IPS DF 19.7 (cell line): ENCODE measurements at regions not wholly inside any gene's neighbourhood (a gene's known extent, or its start where the extent isn't known, plus 50 kb on each side); places are given as distances from the start of the nearest gene placed in this dataset.
"Not testable (repeated sequence)": the region's sequence is repeated elsewhere in the genome, so short reads cannot be mapped to it uniquely, and the experiment has no call there.

Experiments used
- DNase-seq: peaks from one replicate; pipeline ENCODE4 v3.0.0-alpha.2; 2013; ENCODE audit warnings: low read depth, low spot score

DNA sequence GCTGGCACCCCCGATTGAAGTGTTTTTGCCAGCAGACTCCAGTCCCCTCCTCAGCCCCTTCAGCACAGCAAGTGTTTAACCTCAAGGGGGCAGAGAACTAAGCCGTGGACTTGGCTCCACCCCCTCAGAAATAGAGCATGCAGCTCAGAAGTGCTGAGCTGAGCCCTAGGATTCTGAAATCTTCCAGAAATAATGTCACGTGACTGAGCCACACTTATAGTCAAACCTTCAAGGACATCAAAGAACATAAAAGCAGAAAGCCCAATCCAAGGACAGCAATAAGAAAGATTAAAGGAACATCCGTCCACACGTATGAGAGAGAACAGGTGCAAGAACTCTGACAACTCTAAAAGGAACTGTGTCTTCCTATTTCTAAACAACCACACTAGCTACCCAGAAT is 317.7 kb upstream of the LRFN5 start:
- DNase-seq = no peak

DNA sequence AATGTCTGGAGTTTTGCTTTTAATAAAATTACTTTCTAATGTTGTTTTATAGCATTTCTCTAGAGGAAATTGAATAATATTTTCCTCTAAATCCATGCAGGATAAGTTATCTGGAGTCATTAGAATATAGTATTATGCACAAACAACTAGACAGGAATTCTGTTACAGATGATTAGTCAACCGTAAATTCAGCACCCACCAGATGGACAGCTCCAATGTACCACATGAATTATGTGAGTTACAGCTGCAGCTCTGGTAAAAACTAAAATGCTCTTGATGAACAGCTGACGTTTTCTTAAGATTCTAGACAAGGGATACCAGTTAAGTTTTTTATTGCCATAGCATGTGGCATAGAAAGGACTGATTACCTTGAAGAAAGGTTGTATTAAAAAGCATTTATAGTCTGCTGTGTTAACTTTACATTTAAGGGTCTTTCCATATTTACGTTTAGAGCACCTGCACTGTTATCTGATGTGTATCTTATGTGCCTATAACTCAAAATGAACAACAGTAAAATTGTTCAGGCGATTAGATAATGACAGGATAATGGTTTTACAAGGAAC is 321.4 kb upstream of the LRFN5 start:
- DNase-seq = no peak

GRCh38 chr14:41280745-41281144 is 325.9 kb upstream of the LRFN5 start:
- no peak for DNase-seq

DNA sequence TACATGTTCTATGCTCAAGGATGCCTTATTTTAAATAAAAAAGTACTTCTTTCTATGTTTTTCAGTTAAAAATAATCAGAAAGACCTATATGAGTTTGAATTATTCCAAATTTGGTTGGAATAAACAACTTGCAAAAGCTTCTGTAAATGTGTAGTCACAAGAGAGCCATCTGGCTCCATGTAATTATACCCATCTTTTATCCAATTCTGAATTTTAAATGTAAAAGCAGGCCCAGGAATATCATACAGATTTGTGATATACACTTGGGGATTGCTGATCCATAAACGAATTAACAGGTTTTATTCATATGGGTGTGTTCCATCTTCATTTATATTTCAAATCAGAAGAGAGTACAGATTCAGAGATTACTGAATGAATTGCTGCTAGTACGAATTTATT is 329.2 kb upstream of the LRFN5 start:
- no peak for DNase-seq

DNA sequence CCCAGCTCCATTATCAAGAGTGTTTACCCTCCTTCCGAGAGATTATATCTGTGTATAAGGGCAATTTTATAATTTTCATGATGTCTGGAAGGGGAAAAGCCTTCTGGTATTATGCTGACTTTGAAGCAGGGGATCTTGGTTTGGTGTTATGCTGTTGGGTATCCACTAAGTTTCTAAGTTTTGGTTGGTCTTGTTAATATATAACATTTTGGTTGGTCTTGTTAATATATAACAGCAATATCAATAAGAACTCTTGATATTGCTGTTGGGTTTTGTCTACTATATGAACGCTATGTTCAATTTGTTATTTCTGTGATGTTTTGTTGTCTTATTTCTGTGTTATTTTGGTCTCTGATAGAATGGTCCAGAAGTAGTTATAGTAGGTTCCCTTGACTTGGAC is 349.2 kb upstream of the LRFN5 start:
- no peak for DNase-seq

DNA sequence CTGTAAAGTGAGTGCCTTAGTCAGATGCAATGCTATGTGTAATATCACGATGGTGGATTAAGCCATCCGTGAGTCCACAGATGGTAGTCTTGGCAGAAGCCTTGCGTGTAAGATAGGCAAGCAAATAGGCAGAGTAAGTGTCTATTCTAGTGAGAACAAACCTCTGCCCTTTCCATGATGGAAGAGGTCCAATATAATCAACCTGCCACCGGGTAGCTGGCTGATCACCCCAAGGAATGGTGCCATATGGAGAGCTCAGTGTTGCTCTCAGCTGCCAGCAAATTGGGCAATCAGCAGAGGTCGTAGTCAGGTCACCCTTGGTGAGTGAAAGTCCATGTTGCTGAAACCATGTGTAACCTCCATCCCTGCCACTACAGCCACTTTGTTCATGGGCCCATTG is 371.2 kb upstream of the LRFN5 start:
- DNase-seq = no peak

GRCh38 chr14:41230683-41231082 is 376.0 kb upstream of the LRFN5 start:
- DNase-seq = no peak

DNA sequence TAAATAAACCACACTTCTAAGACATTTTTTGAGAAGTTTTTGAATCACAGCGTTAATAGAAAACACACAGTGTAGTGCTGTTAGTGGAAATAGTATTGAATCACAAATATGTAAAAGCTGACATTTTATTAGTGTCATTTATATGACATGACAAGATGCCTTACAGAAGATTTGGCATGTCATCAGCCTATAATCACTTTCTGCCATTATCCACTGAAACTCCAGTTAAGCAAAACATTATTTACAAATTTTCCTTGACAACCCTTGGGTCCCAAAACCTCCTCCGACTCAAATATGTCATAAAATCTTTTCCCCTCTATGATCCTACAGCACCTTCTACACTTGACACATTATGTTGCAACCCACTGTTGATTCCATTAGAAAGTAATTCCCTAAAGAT is 376.9 kb upstream of the LRFN5 start:
- no peak for DNase-seq

- no peak for DNase-seq
Observed at GRCh38 chr14:41225433-41225832, 381.2 kb upstream of the LRFN5 start.

DNA sequence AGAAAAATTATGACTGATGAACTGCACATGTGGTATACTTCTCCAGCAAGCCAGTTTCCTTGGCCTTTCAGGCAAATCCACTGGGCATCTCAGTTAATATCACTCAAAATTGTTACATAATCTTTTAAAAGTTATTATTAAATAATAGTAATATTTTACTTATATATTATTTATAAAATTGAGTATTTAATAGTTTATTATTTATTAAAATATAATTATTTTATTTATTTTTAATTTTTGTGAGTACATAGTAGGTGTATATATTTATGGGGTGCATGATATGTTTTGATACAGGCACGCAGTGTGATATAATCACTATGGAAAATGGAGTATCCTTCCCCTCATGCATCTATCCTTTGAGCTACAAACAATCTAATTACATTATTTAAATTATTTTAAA is 384.1 kb upstream of the LRFN5 start:
- no peak for DNase-seq

DNA sequence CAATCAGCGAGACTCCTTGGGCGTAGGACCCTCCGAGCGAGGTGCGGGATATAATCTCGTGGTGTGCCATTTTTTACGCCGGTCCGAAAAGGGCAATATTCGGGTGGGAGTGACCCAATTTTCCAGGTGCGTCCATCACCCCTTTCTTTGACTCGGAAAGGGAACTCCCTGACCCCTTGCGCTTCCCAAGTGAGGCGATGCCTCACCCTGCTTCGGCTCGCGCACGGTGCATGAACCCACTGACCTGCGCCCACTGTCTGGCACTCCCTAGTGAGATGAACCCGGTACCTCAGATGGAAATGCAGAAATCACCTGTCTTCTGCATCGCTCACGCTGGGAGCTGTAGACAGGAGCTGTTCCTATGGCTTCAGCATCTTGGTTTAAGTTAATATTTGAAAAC is 391.7 kb upstream of the LRFN5 start:
- DNase-seq = not testable (repeated sequence)

- DNase-seq = no peak
Observed at GRCh38 chr14:41201696-41202095, 405.0 kb upstream of the LRFN5 start.

- no peak for DNase-seq
Observed at GRCh38 chr14:41187868-41188267, 418.8 kb upstream of the LRFN5 start.

DNA sequence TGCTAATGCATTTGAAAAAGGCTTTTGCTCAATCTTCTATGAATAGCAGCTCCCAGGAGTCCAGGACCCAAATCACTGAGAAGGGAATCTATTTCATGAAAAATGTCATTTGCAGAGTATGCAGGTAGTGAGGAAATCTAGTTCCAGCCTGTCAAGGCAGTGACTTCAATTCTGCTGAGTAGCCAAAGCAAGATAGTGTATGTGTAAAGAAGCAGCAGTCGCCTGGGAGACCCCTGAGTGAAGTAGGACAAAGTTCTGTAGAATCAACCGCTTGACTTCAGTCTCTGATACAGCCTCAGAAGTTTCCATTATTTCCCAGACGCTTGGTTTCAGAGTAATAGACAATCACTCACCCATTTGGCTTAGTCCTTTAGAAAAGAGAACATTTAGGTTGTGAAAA is 435.6 kb upstream of the LRFN5 start:
- no peak for DNase-seq

DNA sequence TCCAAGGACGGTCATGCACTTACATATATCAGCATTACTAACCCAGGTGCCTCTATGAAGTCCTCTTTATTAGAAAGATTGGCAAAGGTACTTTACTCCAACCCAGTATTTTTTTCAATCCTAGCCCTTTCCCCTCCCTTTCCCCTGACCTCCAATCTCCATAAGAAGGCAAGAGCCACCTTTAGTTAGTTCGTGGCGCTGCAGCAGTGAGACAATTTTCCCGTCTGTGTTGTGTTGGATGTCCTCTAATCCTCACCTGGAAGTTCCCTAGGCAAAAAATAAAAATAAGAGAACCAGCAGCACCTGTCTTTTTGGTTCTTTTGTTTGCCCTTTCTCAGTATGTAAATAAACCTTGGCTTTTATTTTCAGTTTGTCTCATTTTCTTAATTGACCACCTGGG is 439.6 kb upstream of the LRFN5 start:
- DNase-seq = peak; percentile 3

- DNase-seq = no peak
Observed at GRCh38 chr14:41154143-41154807, 452.4 kb upstream of the LRFN5 start.

GRCh38 chr14:41146391-41146790 is 460.3 kb upstream of the LRFN5 start:
- DNase-seq = peak; percentile 3

- DNase-seq = no peak
Observed at GRCh38 chr14:41144370-41144769, 462.3 kb upstream of the LRFN5 start.

- DNase-seq = no peak
Observed at GRCh38 chr14:41137741-41138140, 468.9 kb upstream of the LRFN5 start.

- no peak for DNase-seq
Observed at GRCh38 chr14:41130274-41130673, 476.4 kb upstream of the LRFN5 start.

DNA sequence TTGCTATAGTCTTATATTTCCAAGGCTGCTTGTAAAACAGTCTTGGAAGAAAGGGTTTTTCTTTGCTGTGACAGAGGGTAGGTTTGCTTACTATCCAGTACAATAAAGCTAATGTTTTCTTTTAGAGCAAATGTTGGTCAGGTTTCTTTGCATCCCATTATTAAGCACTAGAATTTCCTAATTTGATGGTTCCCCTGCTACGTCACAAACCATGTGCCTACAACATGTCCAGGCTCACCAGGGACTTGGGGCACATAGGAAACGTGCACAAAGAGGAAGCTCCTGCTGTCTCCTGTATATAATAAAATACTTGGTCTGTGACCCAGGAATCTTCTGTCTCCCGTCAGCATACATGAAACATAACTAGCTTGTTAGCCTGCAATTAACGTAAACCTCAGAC is 486.3 kb upstream of the LRFN5 start:
- no peak for DNase-seq

- DNase-seq = no peak
Observed at GRCh38 chr14:41096131-41096530, 510.5 kb upstream of the LRFN5 start.

DNA sequence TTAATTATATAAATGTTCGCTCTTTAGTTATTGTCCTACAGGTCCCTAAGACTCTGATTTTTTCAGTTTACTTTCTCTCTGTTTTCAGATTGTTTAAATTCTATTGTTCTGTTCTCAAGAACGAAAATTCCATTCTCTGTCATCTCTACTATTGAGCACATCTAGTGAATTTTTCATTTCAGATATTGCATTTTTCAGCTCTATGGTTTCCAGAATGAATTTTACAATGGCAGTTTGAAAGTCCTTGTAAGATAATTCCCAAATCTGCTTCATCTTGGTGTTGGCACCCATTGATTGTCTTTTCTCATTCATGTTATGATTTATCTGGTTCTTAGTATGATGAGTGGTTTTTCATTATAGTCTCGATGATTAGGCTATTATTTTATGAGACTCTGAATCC is 519.6 kb upstream of the LRFN5 start:
- DNase-seq = no peak

- no peak for DNase-seq
Observed at GRCh38 chr14:41073544-41073943, 533.1 kb upstream of the LRFN5 start.
